HG03196 (cell line): ENCODE measurements at regions not wholly inside any gene's neighbourhood (a gene's known extent, or its start where the extent isn't known, plus 50 kb on each side); places are given as distances from the start of the nearest gene placed in this dataset.

Source experiments
- ATAC-seq: cut with Tn5 transposase; IDR thresholded peaks from one replicate; pipeline ENCODE4 v1.9.1; 2021; ENCODE audit not compliant: unreplicated experiment

DNA sequence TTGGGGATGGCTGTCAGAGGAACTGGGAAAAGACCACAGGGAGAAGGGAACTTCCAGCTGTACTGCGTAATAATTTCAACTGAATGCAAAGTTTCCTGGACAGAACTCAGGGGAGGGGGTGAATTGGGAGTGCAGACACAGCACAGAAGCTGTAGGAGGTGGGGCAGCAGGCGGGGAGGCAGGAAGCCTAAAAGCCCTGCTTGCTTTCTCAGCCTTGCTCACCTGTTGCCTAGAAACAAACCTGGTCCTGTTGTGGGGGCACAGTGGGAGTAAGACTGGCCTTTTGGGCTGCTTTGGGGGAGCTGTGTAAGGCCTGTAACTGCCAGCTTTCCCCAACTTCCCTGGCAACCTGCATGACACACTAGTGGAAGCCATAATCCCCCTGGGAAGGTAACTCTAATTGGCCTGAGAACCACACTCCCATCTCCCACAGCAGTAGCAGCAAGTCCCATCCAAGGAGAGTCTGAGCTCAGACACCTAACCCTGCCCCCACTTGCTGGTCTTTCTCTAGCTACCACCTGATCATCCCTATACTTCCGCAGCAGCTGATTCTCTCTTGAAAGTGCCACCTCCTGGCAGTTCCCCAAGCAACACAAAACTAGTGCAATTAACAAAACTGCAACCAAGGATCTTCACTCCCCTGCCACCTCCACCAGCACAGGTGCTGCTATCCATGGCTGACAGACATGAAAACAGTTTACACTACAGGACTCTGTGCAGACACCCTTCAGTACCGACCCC lies 1239.3 kb downstream of the SORCS1 start:
- no peak for ATAC-seq

DNA sequence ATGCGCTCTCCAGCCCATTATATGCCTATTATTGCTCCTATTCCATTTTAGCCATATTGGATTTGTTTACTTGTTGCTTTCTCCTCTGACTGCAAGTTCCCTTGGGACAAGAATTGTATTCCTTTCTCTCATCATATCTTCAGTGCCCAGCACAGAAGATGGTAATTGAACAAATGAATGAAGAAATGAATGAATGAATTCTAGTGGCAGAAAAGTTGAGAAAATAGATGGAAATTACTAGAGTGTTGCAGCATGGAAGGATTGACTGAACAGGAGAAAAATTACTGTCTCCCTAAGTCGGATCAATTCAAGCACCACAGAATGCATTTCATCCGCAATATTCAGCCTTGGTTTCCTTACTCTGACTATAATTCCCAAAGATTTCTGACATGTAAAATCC lies 1243.2 kb downstream of the SORCS1 start:
- ATAC-seq, result no peak

DNA sequence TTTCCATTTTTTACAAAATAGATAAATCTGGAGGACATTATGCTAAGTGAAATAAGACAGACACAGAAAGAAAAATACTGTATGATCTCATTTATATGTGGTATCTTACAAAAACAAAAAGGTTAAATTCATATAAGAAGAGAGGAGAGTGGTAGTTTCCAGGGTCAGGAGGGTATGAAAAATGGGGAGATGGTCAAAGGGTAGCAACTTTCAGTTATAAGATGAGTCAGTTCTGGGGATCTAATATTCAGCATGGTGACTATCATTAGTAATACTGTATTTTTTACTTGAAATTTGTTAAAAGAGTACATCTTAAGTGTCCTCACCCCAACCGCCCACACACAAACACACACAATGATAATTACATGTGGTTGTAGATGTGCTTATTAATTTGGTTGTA lies 1250.1 kb downstream of the SORCS1 start:
- ATAC-seq, result no peak

DNA sequence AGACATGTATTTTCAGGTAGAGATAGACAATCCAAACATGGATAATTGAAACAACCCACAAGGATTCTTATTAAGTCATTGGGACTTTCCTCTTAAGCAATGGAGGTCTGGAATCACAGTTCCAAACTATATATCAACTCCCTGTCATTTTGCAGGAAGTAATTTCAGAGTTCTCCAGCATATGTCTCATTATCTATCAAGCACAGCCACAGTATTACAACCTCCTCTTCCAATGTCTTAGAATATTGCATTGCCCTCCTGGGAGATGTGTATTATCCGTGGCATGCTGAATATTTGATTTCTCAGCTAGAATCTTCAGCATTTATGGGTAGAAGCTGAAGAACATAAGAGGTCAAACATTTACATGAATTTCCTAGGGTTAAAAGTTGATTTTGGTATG lies 1255.8 kb downstream of the SORCS1 start:
- no peak for ATAC-seq

DNA sequence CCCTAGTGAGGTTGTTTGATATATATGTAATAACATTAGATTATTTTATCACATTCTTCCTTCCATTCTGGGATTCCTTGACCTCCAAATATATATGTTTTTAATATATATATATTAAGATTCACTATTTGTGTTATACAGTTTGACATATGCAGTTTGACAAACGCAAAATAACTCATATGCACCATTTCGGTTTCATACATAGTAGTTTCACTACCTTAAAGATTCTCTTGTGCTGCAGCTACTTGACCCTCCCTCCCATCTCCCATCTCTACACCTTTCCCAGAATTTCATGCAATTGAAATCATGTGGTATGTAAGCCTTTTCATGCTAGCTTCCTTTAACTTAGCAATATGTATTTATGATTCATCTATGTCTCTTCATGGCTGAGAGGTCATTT lies 1244.4 kb downstream of the SORCS3 start:
- ATAC-seq, result no peak

DNA sequence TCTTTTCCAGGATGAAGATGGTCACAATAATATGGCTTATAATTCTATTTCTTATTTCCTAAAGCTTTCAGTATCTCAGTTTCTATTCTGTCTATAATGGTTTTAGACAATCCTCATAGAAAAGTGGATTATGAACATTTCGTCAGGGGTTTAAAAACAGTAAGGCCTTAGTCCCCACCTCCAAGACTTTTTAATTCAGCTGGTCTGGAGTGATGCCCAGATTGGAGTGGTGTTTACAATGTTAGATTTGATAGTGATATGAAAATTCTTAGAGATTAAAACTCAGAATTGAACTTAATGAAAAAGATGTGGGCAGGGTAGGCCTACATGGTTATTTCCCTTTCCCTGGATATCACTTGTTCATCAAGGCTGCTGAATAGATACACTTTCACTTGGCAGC lies 1238.3 kb downstream of the SORCS3 start:
- ATAC-seq, result no peak

DNA sequence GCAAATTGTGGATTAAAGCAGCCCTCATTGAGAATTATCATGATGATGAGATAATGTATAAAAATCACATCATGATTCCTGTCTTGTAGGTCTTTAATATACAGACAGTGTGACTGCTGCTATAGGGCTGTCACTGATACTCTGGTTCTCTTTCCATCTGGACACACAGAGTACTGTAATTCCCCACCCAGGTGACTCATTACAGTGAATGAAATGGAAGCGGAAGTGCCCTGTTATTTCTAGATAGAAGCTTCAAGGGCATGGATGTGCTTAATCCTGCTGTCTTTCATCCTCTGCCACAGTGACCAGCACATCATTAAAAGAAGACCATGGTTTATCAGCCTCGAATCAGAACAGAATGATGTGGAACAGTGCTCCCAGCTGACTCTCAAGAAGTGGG lies 1234.0 kb downstream of the SORCS3 start:
- no peak for ATAC-seq

DNA sequence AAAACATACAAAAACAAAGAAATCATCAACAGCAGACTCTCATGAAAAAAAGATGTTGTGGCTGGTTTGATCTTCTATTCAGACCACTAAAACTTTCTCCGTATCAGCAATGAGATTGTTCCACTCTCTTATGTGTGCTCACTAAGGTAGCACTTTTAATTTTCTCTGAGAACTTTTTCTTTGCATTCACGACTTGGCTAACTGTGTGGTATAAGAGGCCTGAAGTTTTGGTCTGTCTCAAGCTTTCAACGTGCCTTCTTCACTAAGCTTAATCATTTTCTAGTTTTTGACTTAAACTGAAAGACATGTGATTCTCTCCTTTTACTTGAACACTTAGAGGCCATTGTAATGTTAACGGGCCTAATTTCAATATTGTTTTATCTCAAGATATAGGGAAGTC lies 1231.6 kb downstream of the SORCS3 start:
- ATAC-seq, result no peak

DNA sequence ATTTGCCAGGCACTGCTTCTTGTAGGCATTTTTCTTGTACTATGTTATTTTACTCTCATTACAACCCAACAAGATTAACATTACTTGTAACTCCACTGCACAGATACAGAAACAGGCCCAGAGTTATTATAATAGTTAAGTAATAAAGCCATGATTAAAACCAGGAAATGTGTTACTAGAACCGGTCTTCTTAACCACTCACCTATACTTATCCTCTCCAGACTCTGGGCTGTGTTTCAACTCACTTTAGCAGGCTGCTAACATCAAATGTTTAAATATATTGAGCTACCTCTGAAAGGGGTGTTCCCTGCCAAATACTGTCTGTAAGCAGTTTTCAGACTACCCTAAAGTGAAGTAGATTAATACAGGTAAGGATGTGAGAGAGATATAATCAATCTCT lies 1227.8 kb downstream of the SORCS3 start:
- ATAC-seq, result no peak

DNA sequence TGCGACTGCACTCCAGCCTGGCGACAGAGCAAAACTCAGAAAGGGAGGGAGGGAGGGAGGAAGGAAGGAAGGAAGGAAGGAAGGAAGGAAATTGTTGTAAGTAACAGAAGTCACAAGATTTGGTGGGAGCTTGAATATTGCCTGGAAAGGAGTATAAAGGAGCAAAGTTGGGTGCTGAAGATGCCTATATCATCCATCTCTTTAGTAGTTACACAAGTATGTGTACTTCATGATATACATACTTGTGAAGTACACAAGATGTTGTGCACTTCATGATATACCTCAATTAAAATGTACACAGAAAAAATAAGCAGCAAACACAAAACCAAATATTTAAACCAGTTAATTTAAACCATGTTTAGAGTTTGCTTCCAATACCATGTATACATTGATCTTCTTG lies 1223.8 kb downstream of the SORCS3 start:
- ATAC-seq, result no peak

DNA sequence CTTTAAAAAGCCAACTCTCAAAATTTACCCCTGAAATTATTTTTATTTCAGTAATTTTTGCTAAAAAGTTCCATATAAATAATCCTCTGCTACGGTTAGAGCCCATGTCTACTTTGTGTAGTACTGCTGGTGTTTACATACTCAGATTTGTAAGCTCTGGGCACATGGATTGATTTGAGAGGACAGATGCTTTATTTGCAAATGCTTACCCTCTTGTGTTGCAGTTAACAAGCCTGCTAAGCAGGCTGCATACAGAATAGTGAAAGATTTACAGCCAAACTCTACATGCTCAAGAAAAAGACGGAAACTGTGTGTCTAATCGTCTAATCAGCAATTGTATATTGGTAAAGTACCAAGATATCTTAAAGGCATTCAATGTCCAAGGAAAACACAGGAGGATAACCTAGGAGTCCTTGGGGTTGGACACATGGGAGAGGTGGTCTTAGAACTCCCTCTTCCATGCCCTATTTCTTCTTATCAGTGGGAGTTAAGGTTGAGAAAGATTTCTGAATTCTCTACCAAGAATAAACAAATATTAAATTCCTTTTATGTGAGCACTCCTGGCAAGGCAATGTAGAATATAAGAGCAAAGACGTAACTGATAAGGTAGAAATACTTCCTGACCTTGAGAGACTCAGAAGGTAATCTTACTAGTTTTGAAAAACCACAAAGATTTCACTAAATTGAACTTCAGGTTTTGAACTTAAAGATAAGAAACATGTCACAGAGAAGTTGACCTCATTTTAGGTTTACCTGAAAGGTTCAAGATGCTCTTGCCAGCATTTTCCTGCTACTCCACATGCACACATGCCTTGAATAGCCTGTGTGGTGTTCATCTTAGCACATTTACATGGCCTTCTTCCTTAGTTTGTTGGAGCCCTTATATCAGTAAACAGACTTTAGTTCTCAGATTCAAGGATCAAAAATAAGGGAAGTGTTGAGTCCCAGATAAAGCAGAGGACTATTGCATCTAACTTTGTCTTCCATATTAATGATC lies 1216.5 kb downstream of the SORCS3 start:
- no peak for ATAC-seq

DNA sequence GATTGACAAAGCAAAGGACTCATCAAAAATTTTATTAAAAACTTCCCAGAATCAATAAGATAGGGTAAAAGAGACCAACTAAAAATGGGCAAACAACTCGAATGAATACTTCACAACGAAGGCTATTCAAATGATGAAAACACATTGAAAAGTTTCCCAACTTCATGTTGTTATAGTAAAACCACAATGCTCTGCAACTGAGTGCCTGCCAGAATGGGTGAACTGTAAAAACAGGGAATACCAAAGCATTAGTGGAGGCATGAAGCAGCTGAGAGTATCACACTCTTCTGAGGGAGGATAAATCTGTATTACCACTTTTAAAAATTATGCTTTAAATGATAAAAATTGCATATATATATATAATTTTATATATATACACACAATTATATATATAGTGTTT lies 1214.7 kb downstream of the SORCS3 start:
- no peak for ATAC-seq

DNA sequence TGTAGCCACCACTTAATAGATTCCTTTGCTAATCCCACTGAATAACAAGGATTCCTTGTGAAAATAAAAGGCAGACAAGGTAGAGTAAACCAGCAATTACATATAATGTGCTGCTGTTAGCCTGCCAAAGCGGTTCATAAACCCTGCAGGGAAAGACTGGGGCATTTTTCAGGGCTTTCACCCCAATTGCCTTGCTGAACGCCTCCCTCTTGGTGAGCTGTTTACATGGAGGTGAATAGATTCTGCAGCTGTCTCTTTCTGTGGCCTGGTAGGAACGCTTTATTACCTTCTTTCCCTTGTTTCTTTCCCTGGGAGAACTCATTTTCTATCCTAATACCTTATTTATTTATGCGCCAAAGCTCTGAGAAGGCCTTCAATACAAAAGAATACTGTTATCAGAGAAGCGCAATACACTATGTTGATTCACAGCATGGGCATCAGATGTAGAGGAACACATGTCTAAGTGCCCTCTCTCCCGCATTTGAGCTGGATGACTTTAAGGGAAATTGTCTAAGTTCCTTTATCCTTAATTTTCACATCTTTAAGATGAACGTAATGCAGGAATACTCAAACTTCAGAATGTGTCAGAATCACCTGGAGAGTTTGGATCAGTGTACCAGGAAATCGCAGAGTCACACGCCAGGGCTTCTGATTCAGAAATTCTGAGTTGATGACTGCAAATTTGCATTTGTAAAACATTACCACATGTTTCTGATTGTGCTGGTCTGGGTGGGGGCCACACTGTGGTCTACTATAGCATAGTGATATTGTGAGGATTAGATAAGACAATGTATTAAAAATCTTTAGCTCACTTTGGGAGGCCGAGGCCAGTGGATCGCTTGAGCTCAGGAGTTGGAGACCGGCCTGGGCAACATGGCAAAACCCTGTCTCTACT lies 1203.8 kb downstream of the SORCS3 start:
- no peak for ATAC-seq

DNA sequence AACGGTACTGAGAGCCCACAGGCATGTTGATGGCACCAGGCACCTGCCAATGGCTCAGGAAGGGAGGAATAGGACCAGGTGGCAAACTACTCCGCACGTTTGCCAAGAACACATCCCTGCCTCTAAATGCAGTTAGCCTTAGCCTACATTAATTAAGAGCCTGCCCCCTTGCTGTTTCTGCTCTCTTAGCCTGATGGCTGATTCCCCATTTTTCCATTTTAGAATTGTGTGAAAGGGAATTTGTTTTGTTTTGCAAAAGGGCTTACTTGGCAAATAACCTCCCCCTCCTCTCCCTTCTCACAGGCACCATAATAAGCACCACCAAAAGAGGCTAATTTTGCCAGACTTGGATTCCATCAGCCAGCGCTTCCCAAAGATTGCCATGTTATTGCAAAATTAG lies 1203.2 kb downstream of the SORCS3 start:
- ATAC-seq, result no peak

DNA sequence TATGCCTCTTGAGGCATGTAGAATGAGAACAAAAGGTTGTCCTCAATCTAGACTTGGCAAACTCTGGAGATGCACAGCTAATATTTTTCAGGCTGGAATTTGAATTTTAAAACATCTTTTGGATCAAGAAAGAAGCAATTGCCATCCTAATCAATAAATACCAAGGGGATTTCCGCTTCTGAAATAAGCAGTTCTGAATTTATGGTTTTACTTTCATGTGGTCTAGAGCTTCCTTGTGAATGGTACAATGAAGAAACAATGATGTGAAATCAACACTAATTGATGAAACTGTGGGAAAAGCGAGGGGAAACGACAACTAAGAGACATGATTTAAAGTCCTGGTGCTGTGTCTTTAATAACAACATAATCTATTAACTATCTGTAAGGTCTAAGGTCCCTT lies 1202.7 kb downstream of the SORCS3 start:
- no peak for ATAC-seq

DNA sequence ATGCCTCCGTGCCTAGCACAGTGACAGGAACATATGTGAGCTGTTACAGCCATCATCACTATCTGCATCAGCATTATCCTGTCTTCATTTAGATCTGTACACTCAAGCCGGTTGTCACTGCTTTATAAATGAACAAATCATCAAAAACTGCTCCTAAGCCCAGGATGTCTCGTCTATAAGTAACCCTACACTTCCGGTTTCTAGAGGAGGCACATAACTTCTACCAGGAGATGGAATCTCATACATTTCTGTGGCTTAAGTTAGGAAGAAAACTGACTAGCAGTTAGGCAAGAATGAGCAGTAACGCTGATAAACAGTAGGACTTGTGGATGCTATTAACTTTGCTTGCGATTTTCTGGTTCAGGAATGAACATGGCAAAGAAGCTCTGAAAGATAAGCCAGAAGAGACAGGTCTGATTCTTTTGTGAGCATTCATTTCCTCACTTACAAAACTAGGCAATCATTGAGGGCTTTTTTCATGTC lies 1199.2 kb downstream of the SORCS3 start:
- ATAC-seq, result no peak

DNA sequence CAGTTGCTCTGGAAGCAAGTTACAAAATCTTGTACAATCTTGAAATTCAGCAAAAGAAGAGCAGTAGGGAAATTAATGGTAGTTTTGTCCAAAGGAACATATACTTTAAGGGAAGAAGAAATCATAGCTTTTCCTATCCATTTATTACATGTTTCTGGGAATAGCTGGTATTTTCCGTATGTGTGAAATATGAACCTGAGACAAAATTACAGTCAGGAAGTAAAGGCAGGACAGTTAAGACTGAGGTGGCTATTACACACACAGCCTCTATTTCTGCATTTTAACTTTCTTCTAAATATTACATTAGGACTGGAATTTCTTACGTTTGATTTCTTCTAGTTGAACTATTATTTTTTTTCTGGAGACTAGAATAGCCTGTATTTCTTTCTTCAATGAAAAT lies 1197.3 kb downstream of the SORCS3 start:
- no peak for ATAC-seq

DNA sequence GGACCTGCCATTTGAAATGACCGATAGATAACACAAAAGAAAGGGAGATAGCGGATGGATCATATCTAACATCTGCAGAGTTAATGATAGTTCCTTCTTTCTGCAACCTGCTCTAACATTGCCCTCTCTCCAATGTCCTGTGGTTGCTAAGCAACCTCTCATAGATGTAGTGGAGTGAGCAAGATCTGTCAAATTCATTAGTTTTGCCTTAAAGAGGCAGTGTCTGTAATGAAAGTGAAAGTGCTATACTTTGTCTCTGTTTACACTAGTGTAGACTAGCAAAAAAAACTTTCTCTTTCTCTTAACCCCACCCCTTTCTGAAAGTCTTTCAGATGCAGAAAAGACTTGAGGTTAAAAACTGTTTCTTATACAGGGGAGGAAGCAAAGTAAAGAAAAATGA lies 1196.9 kb downstream of the SORCS3 start:
- ATAC-seq, result peak; percentile 97

DNA sequence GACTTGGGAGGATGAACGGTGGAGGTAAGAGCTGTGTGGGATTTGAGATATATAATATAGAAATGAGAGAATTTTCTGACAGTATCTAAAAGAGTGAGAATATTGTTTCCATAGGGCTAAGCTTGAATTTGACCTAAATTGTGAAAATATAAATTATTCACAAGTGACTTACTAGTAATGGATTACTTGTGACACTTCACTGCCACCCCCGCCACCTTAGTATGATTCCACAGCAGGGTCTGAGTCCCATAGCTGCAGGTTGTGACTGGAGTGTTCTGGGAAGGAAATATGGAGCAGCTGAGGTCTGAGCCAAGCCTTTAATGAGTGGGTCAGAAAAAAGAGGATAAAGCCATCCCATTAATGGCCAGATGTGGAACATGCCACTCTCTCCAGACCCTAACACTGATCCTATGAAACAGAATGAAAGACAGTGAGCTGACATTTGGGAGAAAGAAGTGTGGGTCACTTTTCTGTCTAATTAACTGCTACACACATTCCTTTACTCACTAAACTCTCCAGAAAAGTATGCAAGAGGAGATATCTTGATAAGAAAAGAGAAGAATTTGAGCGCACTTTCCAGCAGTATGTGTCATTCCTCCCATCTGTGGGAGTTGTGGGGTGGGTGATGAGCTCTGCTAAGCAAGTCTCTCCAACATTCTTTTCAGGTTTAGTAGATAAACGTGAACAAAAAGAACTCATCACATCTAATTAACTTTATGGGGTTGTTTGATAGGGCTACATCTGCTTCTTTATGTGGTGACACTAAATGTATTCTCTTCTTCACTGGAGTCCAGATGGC lies 1193.4 kb downstream of the SORCS3 start:
- ATAC-seq, result no peak

DNA sequence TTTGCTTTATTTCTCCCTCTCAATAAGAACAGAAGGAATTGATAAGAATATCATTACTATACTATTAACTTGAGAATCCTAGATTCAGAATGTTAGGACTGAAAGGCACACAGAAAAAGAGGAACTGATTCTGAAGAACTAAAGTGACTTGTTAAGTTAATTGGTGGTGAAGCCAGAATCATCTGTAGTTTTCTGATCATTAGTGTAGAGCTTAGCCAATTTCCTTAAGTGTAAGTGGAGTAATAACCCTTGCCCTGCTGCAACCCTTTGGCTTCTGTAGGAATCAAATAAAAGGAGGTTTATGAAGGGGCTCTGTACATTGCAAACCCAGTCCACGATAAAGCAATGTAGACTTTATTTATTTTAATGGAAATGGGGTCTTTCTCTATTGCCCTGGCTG lies 1186.0 kb downstream of the SORCS3 start:
- no peak for ATAC-seq
